ENCODE measurements at regions not wholly inside any gene's neighbourhood (a gene's known extent, or its start where the extent isn't known, plus 50 kb on each side); places are given as distances from the start of the nearest gene placed in this dataset.
"Not testable (repeated sequence)": the region's sequence is repeated elsewhere in the genome, so short reads cannot be mapped to it uniquely, and the experiment has no call there.

DNA sequence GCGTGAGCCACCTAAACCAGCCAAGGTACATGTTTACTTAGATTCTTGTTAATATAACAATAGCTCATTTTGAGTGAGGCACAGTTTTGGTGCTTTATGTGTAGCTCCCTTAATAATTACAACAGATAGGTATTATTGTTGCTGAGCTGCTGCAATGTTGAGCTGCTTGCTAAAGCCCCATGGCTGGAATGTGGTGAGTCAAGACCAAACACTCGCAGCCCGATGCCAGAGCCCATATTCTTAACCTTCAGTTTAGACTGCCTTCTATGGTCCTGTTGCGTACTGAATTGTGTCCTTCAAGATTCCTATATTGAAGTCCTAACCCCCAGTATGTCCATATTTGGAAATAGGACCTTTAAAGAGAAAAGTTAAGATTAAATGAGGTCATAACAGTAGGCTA, 407.1 kb downstream of the NEBL start:
- CTCF ChIA-PET, result no interaction called here
- no peak overlapping the region for H3K4me3 Mint-ChIP-seq
- POLR2A ChIA-PET, result no interaction called here
- peaks cover 16% of the 10 kb centered on the region for H3K9me3 Mint-ChIP-seq
- H3K4me1 Mint-ChIP-seq, result no peaks in the 10 kb centered on the region
- no peak for DNase-seq
- H3K27me3 Mint-ChIP-seq, result no peaks in the 10 kb centered on the region
- H3K36me3 Mint-ChIP-seq (ENCODE audit: low read depth), result no peaks in the 10 kb centered on the region
- no peak overlapping the region for H3K27ac Mint-ChIP-seq

DNA sequence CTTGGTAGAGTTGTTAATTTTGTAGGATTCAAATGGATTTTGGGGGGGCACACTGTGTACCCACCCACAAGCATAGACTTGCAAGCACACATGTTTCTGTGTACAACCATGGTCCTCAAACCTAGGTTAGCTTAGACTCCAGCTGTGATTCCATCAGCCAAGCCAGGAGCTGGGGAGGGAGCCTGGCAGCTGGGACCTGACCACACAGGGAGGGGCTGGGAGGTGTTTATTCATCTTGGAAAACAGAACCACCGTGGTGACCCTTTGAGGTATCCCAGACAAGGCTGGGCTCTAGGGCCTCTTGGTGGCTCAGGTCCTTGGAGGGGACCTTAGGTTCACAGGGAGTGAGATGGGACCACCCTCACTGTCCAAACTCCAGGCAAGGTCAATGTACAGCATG, 410.3 kb downstream of the NEBL start:
- no peaks in the 10 kb centered on the region for H3K4me1 Mint-ChIP-seq
- ChIA-PET CTCF (no interaction called here), POLR2A (no interaction called here)
- peaks cover 2% of the 10 kb centered on the region for H3K9me3 Mint-ChIP-seq
- no peak for DNase-seq
- no peaks in the 10 kb centered on the region for H3K27me3 Mint-ChIP-seq
- no peak overlapping the region for H3K27ac Mint-ChIP-seq
- H3K4me3 Mint-ChIP-seq, result no peak overlapping the region
- no peaks in the 10 kb centered on the region for H3K36me3 Mint-ChIP-seq (ENCODE audit: low read depth)

DNA sequence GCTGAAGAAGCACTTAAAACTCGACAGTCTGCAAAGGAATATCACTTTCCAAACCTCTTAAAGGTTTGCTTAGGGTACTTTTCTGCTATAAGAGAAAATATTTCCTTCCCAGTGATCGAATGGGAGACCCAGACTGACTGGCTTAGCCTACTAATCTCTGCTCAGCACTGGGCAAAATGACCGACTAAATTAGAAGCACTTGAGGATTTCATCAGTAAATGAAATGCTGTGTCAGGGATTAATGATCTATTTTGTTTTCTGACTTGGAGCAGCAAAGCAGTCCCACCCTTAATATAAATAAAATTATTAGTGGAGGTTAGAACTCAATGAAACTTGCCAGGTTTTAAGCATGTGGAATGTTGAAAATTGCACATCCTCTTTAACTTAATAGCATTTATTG, 411.6 kb downstream of the NEBL start:
- Mint-ChIP-seq H3K9me3 (peaks cover 2% of the 10 kb centered on the region), H3K4me3 (no peak overlapping the region), H3K4me1 (no peaks in the 10 kb centered on the region), H3K36me3 (ENCODE audit: low read depth) (no peaks in the 10 kb centered on the region), H3K27me3 (no peaks in the 10 kb centered on the region), H3K27ac (no peak overlapping the region)
- POLR2A ChIA-PET, result no interaction called here
- CTCF ChIA-PET, result no interaction called here
- no peak for DNase-seq

GRCh38 chr10:20481054-20481453, 416.1 kb downstream of the NEBL start:
- H3K4me1 Mint-ChIP-seq, result no peaks in the 10 kb centered on the region
- POLR2A ChIA-PET, result no interaction called here
- no peaks in the 10 kb centered on the region for H3K36me3 Mint-ChIP-seq (ENCODE audit: low read depth)
- H3K27ac Mint-ChIP-seq, result no peak overlapping the region
- CTCF ChIA-PET, result no interaction called here
- no peak for DNase-seq
- H3K27me3 Mint-ChIP-seq, result no peaks in the 10 kb centered on the region
- H3K4me3 Mint-ChIP-seq, result no peak overlapping the region
- H3K9me3 Mint-ChIP-seq, result peaks cover 5% of the 10 kb centered on the region

GRCh38 chr10:20480575-20480974, 416.5 kb downstream of the NEBL start:
- H3K4me3 Mint-ChIP-seq; H3K27me3 Mint-ChIP-seq; H3K9me3 Mint-ChIP-seq; H3K36me3 Mint-ChIP-seq (ENCODE audit: low read depth); POLR2A ChIA-PET; H3K27ac Mint-ChIP-seq; CTCF ChIA-PET; DNase-seq; H3K4me1 Mint-ChIP-seq: not testable (repeated sequence)

- Mint-ChIP-seq H3K36me3 (ENCODE audit: low read depth) (no peaks in the 10 kb centered on the region), H3K27me3 (no peaks in the 10 kb centered on the region), H3K4me1 (no peaks in the 10 kb centered on the region), H3K9me3 (peaks cover 4% of the 10 kb centered on the region), H3K27ac (no peak overlapping the region), H3K4me3 (no peak overlapping the region)
- ChIA-PET POLR2A (no interaction called here), CTCF (no interaction called here)
- DNase-seq, result no peak
These were observed 423.0 kb downstream of the NEBL start for GRCh38 chr10:20474064-20474463.

DNA sequence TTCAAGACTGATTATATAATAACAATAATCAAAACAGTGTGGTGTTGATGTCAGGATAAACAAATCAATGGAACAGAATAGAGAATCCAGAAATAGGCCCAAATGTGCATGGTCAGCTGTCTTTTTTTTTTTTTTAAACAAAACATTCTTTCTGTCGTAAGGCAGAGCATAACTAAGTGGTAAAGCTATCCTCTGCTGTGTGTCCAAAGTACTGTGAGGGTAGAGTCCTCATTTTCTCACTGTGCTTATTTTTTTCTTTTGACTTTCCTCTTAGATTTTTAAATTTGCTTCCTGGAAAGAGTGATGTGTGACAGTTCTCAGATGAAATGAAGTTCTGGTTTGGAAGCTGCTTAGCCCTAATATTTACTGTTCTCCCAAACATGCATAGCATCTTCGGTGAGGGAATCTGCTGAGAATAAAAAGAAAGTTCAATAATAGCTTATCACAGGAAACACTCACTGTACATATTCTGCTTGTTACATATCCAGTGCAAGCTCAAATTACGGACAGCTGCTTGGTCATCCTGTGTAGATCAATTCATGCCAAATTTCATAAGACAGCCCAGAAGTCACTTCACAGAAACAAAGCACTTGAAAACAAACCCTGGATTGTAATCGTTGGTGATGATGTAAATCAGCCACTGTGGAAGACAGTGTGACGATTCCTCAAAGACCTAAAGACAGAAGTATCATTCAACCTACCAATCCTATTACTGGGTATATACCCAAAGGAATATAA, 423.9 kb downstream of the NEBL start:
- Mint-ChIP-seq H3K27ac (no peak overlapping the region), H3K4me1 (no peaks in the 10 kb centered on the region), H3K27me3 (no peaks in the 10 kb centered on the region), H3K36me3 (ENCODE audit: low read depth) (no peaks in the 10 kb centered on the region), H3K4me3 (no peak overlapping the region), H3K9me3 (peaks cover 7% of the 10 kb centered on the region)
- CTCF ChIA-PET, result no interaction called here
- no peak for DNase-seq
- POLR2A ChIA-PET, result no interaction called here

DNA sequence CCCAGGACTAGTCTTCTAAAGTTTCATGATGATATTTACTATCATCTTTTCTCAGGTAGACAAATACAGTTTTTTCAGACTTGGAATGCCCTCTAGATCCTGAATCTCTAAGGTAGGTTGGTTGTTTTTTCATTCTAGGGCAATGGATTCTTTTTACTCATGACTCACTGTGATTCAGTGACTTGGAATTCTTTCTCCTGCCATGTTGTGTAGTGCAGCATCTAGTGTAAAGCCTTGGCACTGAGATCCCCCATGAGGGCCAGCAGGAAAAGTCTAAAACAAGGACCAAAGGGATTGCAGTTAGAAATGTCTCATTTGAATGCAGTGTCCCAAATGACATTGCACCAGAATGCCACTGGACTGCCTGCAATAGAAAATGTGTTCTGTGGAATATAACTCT, 430.4 kb downstream of the NEBL start:
- no peak overlapping the region for H3K27ac Mint-ChIP-seq
- peaks cover 13% of the 10 kb centered on the region for H3K9me3 Mint-ChIP-seq
- POLR2A ChIA-PET, result no interaction called here
- CTCF ChIA-PET, result no interaction called here
- H3K4me1 Mint-ChIP-seq, result no peaks in the 10 kb centered on the region
- DNase-seq, result no peak
- H3K27me3 Mint-ChIP-seq, result no peaks in the 10 kb centered on the region
- H3K4me3 Mint-ChIP-seq, result no peak overlapping the region
- no peaks in the 10 kb centered on the region for H3K36me3 Mint-ChIP-seq (ENCODE audit: low read depth)

DNA sequence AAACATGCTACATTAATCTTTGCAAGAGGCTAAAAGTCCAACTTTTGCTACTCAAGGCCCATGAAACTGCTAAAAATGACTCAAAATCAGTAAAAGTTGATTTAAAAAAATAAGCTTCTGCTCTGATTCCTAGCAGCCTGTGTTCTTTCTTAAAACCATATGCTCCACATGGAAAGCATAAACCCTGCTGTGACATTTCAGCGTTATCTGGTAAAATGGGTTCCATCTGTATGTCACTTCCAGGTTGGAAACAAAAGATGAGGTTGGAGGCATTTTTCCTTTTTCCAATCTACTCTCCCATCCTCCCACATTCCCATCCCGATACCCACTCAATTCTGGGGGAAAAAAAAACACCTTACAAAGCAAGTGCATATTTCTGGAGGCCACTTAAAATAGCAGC, 439.5 kb downstream of the NEBL start:
- no peaks in the 10 kb centered on the region for H3K36me3 Mint-ChIP-seq (ENCODE audit: low read depth)
- no peaks in the 10 kb centered on the region for H3K27me3 Mint-ChIP-seq
- ChIA-PET POLR2A (no interaction called here), CTCF (no interaction called here)
- no peak overlapping the region for H3K27ac Mint-ChIP-seq
- H3K4me3 Mint-ChIP-seq, result no peak overlapping the region
- peaks cover 1% of the 10 kb centered on the region for H3K9me3 Mint-ChIP-seq
- no peaks in the 10 kb centered on the region for H3K4me1 Mint-ChIP-seq
- no peak for DNase-seq

GRCh38 chr10:20455774-20456173, 441.3 kb downstream of the NEBL start:
- Mint-ChIP-seq H3K27me3 (no peaks in the 10 kb centered on the region), H3K4me3 (no peak overlapping the region)
- POLR2A ChIA-PET, result no interaction called here

GRCh38 chr10:20454331-20454730, 442.8 kb downstream of the NEBL start:
- Mint-ChIP-seq H3K27me3 (no peaks in the 10 kb centered on the region), H3K9me3 (no peaks in the 10 kb centered on the region), H3K36me3 (ENCODE audit: low read depth) (no peaks in the 10 kb centered on the region), H3K4me1 (no peaks in the 10 kb centered on the region), H3K27ac (no peak overlapping the region), H3K4me3 (no peak overlapping the region)
- ChIA-PET CTCF (no interaction called here), POLR2A (no interaction called here)
- no peak for DNase-seq

More at GRCh38 chr10:20455774-20456173, 441.3 kb downstream of the NEBL start:
- Mint-ChIP-seq H3K36me3 (ENCODE audit: low read depth) (no peaks in the 10 kb centered on the region), H3K4me1 (no peaks in the 10 kb centered on the region), H3K9me3 (no peaks in the 10 kb centered on the region), H3K27ac (no peak overlapping the region)
- DNase-seq, result no peak
- CTCF ChIA-PET, result no interaction called here

GRCh38 chr10:20446561-20447193, 450.4 kb downstream of the NEBL start:
- no peaks in the 10 kb centered on the region for H3K36me3 Mint-ChIP-seq (ENCODE audit: low read depth)
- no peak overlapping the region for H3K27ac Mint-ChIP-seq
- CTCF ChIA-PET, result no interaction called here
- H3K27me3 Mint-ChIP-seq, result no peaks in the 10 kb centered on the region
- H3K4me1 Mint-ChIP-seq, result no peaks in the 10 kb centered on the region
- POLR2A ChIA-PET, result no interaction called here
- no peak overlapping the region for H3K4me3 Mint-ChIP-seq
- H3K9me3 Mint-ChIP-seq, result peaks cover 4% of the 10 kb centered on the region
- no peak for DNase-seq

DNA sequence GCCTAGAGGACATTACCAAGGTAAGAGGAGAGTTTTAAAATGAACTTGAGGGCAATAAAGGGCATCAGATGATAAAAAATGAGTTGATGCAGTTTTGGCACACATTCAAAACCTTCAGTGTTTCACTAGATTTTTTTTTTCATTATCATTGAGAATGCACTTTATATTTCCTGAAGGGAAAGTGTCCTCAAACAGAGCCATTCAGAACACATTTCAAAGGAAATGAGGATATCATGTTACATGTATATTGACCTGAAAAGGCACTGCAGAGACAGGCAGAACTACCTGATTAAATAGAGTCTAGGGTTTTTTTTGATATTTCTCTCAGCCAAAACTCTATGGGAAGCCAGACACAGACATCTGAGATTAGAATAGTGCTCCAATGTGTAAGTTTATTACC, 454.0 kb downstream of the NEBL start:
- Mint-ChIP-seq H3K4me3 (no peak overlapping the region), H3K9me3 (peaks cover 13% of the 10 kb centered on the region), H3K4me1 (no peaks in the 10 kb centered on the region), H3K27me3 (no peaks in the 10 kb centered on the region), H3K36me3 (ENCODE audit: low read depth) (no peaks in the 10 kb centered on the region), H3K27ac (no peak overlapping the region)
- CTCF ChIA-PET, result no interaction called here
- DNase-seq, result no peak
- POLR2A ChIA-PET, result no interaction called here

GRCh38 chr10:20429742-20430141, 467.4 kb downstream of the NEBL start:
- no peak overlapping the region for H3K4me3 Mint-ChIP-seq
- DNase-seq, result no peak
- no peaks in the 10 kb centered on the region for H3K27me3 Mint-ChIP-seq
- no peaks in the 10 kb centered on the region for H3K4me1 Mint-ChIP-seq
- ChIA-PET CTCF (no interaction called here), POLR2A (no interaction called here)
- H3K27ac Mint-ChIP-seq, result no peak overlapping the region
- peaks cover 10% of the 10 kb centered on the region for H3K9me3 Mint-ChIP-seq
- no peaks in the 10 kb centered on the region for H3K36me3 Mint-ChIP-seq (ENCODE audit: low read depth)

Measured in activated CD4-positive, alpha-beta T cell treated with anti-CD3 and anti-CD28 coated beads, Interleukin-2, amount 10 ng/mL, durations not matched to agents 7 days and 5 days (primary cell).